ENCODE measurements at regions not wholly inside any gene's neighbourhood (a gene's known extent, or its start where the extent isn't known, plus 50 kb on each side); places are given as distances from the start of the nearest gene placed in this dataset.

- WGBS, 2 donors = 39 to 47% methylated on average over 4 to 5 of the region's 5 CpGs
- Histone ChIP-seq H3K27me3 (peaks cover 0 to 10% (median 0%) of the 10 kb centered on the region in 4 donors), H3K27ac (no peak overlapping the region), H3K4me1 (no peaks in the 10 kb centered on the region), H3K9me3 (no peaks in the 10 kb centered on the region), H3K4me3 (no peak overlapping the region), H3K36me3 (no peaks in the 10 kb centered on the region)
- DNase-seq = no peak
- TF ChIP-seq, protein P1, sequence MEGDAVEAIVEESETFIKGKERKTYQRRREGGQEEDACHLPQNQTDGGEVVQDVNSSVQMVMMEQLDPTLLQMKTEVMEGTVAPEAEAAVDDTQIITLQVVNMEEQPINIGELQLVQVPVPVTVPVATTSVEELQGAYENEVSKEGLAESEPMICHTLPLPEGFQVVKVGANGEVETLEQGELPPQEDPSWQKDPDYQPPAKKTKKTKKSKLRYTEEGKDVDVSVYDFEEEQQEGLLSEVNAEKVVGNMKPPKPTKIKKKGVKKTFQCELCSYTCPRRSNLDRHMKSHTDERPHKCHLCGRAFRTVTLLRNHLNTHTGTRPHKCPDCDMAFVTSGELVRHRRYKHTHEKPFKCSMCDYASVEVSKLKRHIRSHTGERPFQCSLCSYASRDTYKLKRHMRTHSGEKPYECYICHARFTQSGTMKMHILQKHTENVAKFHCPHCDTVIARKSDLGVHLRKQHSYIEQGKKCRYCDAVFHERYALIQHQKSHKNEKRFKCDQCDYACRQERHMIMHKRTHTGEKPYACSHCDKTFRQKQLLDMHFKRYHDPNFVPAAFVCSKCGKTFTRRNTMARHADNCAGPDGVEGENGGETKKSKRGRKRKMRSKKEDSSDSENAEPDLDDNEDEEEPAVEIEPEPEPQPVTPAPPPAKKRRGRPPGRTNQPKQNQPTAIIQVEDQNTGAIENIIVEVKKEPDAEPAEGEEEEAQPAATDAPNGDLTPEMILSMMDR (IDR thresholded peaks at IDR 0.05) = no peak
- TF ChIP-seq POLR2A (IDR thresholded peaks at IDR 0.05) = no peak
- intact Hi-C loops (cut with DNase I) = no loop called here
These were observed 230.9 kb downstream of the TEX29 start for GRCh38 chr13:111551204-111551820.

- Histone ChIP-seq H3K4me3 (no peak overlapping the region), H3K4me1 (no peaks in the 10 kb centered on the region), H3K27ac (no peak overlapping the region), H3K36me3 (no peaks in the 10 kb centered on the region), H3K27me3 (peaks cover 0 to 16% (median 0%) of the 10 kb centered on the region in 4 donors), H3K9me3 (no peaks in the 10 kb centered on the region)
- intact Hi-C loops (cut with DNase I) = no loop called here
- 85 to 91% methylated on average over 8 to 9 of the region's 10 CpGs for WGBS, 2 donors
- no peak for DNase-seq
- TF ChIP-seq POLR2A (IDR thresholded peaks at IDR 0.05) = no peak
These were observed 232.6 kb downstream of the TEX29 start for GRCh38 chr13:111552891-111553655.

DNA sequence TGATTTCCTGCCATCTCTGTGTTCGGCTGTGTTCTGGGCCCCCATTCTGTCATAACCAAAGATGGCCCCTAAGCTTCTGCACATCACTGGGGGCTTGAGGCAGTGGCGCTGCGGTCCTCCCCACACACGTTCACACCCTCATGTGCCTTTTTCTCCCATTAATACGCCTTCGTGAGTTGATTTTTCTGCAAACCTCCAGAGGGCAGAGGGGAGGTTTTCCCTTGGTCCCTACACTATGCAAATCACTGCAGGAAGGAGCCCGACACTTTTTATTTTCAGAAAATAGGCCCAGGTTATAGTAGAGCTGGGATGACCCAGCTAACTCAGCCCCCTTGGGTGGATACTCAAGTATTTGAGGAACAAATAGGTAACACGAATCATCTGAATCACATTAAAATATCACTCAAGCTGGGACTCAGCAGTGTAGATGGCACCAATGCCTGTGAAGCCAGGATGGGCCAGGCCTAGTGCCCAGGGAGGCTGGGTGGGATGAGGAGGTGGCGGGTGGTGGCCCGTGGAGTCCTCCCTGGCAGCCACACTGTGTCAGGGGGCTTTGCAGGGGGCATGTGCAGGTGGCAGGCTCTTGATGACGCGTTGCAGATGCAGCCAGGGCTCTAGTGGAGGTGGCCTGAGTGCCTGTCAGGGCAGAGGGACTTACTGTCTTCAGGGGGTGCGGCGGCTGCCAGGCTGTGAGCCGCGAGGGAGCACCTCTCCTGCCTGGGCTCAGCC, 234.3 kb downstream of the TEX29 start:
- TF ChIP-seq, protein P1 (IDR thresholded peaks at IDR 0.05) = no peak
- 85% methylated on average over 11 to 16 of the region's 16 CpGs for WGBS, 2 donors
- H3K27ac ChIP-seq = no peak overlapping the region
- DNase-seq = no peak
- H3K4me3 ChIP-seq = no peak overlapping the region
- H3K4me1 ChIP-seq = no peaks in the 10 kb centered on the region
- intact Hi-C loops (cut with DNase I) = no loop called here
- peaks cover 0 to 25% (median 0%) of the 10 kb centered on the region in 4 donors for H3K27me3 ChIP-seq
- H3K36me3 ChIP-seq = no peaks in the 10 kb centered on the region
- H3K9me3 ChIP-seq = no peaks in the 10 kb centered on the region

GRCh38 chr13:111555268-111555808, 234.9 kb downstream of the TEX29 start:
- H3K9me3 ChIP-seq = no peaks in the 10 kb centered on the region
- TF ChIP-seq POLR2A (IDR thresholded peaks at IDR 0.05) = no peak
- TF ChIP-seq, protein P1 (IDR thresholded peaks at IDR 0.05) = no peak
- intact Hi-C loops (cut with DNase I) = no loop called here
- WGBS, 2 donors = 66 to 72% methylated on average over 8 to 9 of the region's 10 CpGs
- H3K4me3 ChIP-seq = no peak overlapping the region
- H3K27me3 ChIP-seq = peaks cover 0 to 32% (median 0%) of the 10 kb centered on the region in 4 donors
- no peaks in the 10 kb centered on the region for H3K4me1 ChIP-seq
- DNase-seq = no peak
- no peak overlapping the region for H3K27ac ChIP-seq
- H3K36me3 ChIP-seq = no peaks in the 10 kb centered on the region

DNA sequence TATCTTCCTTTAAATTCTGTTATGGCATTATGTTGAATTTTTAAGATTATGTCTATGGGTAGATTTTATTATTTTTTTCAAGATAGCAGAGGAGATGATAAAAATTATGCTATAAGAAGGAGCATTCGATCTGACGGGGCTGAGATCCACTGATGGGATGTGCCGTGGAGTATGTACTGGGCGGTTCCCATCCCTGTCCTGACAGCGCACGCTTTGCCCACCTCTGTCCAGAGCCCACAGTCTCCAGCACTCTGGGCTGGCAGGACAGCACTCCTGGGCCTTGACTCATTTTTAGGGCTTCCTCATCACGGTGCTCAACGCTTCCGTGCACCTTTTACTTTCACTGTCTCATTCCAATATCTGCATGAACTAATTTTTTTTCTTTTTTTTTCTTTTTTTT, 235.5 kb downstream of the TEX29 start:
- DNase-seq = no peak

More for the DNA sequence above, 235.5 kb downstream of the TEX29 start:
- H3K4me3 ChIP-seq = no peak overlapping the region
- no peak overlapping the region for H3K27ac ChIP-seq
- no peak for TF ChIP-seq POLR2A (IDR thresholded peaks at IDR 0.05)
- TF ChIP-seq, protein P1 (IDR thresholded peaks at IDR 0.05) = no peak
- no peaks in the 10 kb centered on the region for H3K36me3 ChIP-seq
- H3K4me1 ChIP-seq = no peaks in the 10 kb centered on the region
- H3K27me3 ChIP-seq = peaks cover 0 to 32% (median 0%) of the 10 kb centered on the region in 4 donors
- intact Hi-C loops (cut with DNase I) = no loop called here
- H3K9me3 ChIP-seq = no peaks in the 10 kb centered on the region
- 88 to 91% methylated on average over 9 of the region's 9 CpGs for WGBS, 2 donors
